ENCODE measurements at regions not wholly inside any gene's neighbourhood (a gene's known extent, or its start where the extent isn't known, plus 50 kb on each side); places are given as distances from the start of the nearest gene placed in this dataset.

DNA sequence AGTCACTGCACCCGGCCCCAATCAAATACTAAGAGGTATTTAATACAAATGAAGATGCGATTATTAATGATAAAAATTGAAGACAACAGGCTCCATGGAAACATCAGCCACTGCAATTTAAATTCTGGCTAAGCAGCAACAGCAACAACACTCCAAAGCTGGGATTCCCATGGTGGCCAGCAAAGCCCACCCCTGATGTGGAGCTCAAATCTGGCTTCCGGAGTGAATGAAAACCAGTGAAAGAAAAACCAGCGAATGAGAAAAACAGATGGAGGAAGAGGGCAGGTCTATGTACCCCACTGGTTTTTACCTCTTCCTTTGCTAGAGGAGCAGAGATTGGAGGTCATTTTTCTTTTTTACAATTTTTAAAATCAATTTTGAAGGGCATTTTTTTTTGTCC, 135.9 kb upstream of the PDE10A start:
- TF ChIP-seq EZH2phosphoT487 (IDR thresholded peaks at IDR 0.05; ENCODE audit: low read depth) (no peak), CTCF (IDR thresholded peaks at IDR 0.05; ENCODE audit: low read depth, low read length) (no peak)

Data from OCI-LY3 (cell line).